ENCODE measurements at regions not wholly inside any gene's neighbourhood (a gene's known extent, or its start where the extent isn't known, plus 50 kb on each side); places are given as distances from the start of the nearest gene placed in this dataset.

DNA sequence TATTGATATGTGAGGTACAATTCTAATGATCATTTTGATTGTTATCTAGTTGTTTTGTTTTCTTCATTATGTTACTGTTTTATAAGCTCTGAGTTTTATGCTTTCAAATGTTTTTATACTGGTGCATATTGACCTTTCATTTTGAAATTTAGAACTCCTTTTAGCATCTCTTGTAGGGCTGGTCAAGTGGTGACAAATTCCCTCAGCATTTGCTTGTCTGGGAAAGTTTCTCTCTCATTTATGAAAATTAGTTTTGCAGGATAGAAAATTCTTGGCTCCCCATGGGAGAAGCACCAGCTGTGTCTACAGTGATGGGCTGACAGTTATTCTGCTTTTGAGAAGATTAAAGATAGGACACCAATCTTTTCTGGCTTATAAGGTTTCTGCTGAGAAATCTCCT is 105.3 kb upstream of the SPRY1 start:
- H3K4me3 ChIP-seq (ENCODE audit: low read depth in 1 of 2, low read length in 1 of 2), result no peak overlapping the region
- no peaks in the 10 kb centered on the region for H3K36me3 ChIP-seq
- H3K9me3 ChIP-seq, result no peaks in the 10 kb centered on the region
- TF ChIP-seq, protein P1, sequence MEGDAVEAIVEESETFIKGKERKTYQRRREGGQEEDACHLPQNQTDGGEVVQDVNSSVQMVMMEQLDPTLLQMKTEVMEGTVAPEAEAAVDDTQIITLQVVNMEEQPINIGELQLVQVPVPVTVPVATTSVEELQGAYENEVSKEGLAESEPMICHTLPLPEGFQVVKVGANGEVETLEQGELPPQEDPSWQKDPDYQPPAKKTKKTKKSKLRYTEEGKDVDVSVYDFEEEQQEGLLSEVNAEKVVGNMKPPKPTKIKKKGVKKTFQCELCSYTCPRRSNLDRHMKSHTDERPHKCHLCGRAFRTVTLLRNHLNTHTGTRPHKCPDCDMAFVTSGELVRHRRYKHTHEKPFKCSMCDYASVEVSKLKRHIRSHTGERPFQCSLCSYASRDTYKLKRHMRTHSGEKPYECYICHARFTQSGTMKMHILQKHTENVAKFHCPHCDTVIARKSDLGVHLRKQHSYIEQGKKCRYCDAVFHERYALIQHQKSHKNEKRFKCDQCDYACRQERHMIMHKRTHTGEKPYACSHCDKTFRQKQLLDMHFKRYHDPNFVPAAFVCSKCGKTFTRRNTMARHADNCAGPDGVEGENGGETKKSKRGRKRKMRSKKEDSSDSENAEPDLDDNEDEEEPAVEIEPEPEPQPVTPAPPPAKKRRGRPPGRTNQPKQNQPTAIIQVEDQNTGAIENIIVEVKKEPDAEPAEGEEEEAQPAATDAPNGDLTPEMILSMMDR (IDR thresholded peaks at IDR 0.05), result no peak
- H3K27ac ChIP-seq, result no peak overlapping the region
- H3K4me1 ChIP-seq (ENCODE audit: control insufficient read depth in 1 of 2, insufficient read depth in 1 of 2, low read depth in 1 of 2, low read length in 1 of 2), result no peaks in the 10 kb centered on the region
- no peaks in the 10 kb centered on the region for H3K27me3 ChIP-seq

DNA sequence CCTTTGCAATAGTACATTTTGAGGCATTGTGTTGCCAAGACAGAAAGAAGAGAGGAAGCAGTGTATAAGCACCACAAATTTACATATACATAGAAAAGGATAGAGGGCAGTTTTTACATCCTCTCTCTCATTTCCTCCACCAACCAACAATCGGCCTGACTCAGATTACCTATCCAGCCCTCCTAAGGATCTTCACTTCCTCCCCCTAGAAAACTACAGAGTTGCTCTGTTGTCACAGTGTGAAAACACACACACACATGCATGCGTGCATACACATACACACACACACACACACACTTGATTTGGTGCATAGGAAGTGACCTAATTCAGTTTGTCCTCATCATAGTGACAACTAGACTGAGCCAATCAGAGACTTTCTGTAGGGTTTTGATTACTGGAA is 98.8 kb upstream of the SPRY1 start:
- no peaks in the 10 kb centered on the region for H3K27me3 ChIP-seq
- H3K9me3 ChIP-seq, result no peaks in the 10 kb centered on the region
- TF ChIP-seq, protein P1 (IDR thresholded peaks at IDR 0.05), result no peak
- no peak overlapping the region for H3K27ac ChIP-seq
- H3K36me3 ChIP-seq, result no peaks in the 10 kb centered on the region
- no peaks in the 10 kb centered on the region for H3K4me1 ChIP-seq (ENCODE audit: control insufficient read depth in 1 of 2, insufficient read depth in 1 of 2, low read depth in 1 of 2, low read length in 1 of 2)
- no peak overlapping the region for H3K4me3 ChIP-seq (ENCODE audit: low read depth in 1 of 2, low read length in 1 of 2)

DNA sequence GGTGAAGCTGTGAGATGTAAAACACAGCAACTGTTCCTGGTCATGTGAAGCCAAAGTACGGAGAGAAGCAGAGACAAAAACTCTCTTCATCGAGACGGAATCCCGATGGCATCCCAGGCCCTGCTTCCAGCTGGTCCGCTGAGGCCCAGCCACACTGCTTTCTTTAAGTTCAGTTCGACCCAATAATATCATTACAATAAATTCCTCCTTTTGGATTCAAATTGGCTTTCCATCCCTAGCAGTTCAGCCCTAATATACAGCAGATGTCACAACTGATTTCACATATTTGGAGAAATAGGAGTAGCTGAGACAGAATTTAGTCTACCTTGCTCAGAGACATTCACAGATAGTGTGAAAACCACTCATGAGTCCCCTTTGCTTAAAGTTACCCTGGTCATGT is 98.3 kb upstream of the SPRY1 start:
- H3K36me3 ChIP-seq, result no peaks in the 10 kb centered on the region
- no peak overlapping the region for H3K27ac ChIP-seq
- H3K9me3 ChIP-seq, result no peaks in the 10 kb centered on the region
- no peak overlapping the region for H3K4me3 ChIP-seq (ENCODE audit: low read depth in 1 of 2, low read length in 1 of 2)
- no peaks in the 10 kb centered on the region for H3K4me1 ChIP-seq (ENCODE audit: control insufficient read depth in 1 of 2, insufficient read depth in 1 of 2, low read depth in 1 of 2, low read length in 1 of 2)
- H3K27me3 ChIP-seq, result no peaks in the 10 kb centered on the region
- TF ChIP-seq, protein P1 (IDR thresholded peaks at IDR 0.05), result no peak

DNA sequence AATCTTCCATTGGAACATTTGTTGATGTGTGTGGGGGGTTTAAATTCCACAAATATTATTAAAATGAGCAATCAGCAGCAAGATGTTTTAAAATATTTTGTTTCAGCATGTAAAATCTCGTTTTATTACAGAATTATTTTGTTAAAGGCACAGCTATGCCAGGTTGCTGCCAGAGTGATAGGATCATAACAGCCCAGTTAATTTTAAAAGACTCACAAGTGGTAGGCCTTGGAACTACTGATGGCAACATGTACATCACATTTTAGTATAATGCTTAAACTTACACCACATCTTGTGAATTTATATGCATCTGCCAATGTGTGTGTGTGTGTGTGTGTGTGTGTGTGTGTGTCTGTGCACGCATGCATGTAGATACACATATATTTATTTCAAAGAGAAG is 97.8 kb upstream of the SPRY1 start:
- no peak overlapping the region for H3K4me3 ChIP-seq (ENCODE audit: low read depth in 1 of 2, low read length in 1 of 2)
- TF ChIP-seq, protein P1 (IDR thresholded peaks at IDR 0.05), result no peak
- no peaks in the 10 kb centered on the region for H3K36me3 ChIP-seq
- no peaks in the 10 kb centered on the region for H3K27me3 ChIP-seq
- no peaks in the 10 kb centered on the region for H3K9me3 ChIP-seq
- no peak overlapping the region for H3K27ac ChIP-seq
- no peaks in the 10 kb centered on the region for H3K4me1 ChIP-seq (ENCODE audit: control insufficient read depth in 1 of 2, insufficient read depth in 1 of 2, low read depth in 1 of 2, low read length in 1 of 2)

DNA sequence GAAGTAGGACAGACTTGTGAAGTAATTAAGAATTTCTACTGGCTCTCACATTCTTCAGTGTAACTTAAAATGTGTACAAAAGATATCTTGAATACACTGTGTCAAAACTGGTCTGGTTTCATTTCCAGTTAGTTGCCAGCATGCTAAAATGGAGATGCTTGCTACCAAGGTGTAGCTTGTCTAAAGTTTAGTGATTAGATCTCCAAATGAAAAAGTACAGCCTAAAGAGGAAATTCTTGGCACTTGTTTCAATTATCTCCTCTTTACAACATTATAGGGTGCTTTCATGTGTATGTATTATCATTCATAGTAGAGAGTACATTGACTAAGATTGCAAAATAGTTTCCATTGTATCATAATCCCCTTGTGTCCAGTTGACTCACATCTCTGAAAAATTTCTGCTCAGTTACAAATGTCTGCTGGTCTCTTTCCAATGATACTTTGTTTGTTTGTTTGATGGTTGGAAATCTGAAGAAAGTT is 97.3 kb upstream of the SPRY1 start:
- H3K27me3 ChIP-seq, result no peaks in the 10 kb centered on the region
- no peak overlapping the region for H3K4me3 ChIP-seq (ENCODE audit: low read depth in 1 of 2, low read length in 1 of 2)
- no peaks in the 10 kb centered on the region for H3K36me3 ChIP-seq
- H3K4me1 ChIP-seq (ENCODE audit: control insufficient read depth in 1 of 2, insufficient read depth in 1 of 2, low read depth in 1 of 2, low read length in 1 of 2), result no peaks in the 10 kb centered on the region
- TF ChIP-seq, protein P1 (IDR thresholded peaks at IDR 0.05), result no peak
- H3K9me3 ChIP-seq, result no peaks in the 10 kb centered on the region
- H3K27ac ChIP-seq, result no peak overlapping the region
